OCI-LY3 (cell line): ENCODE measurements at regions not wholly inside any gene's neighbourhood (a gene's known extent, or its start where the extent isn't known, plus 50 kb on each side); places are given as distances from the start of the nearest gene placed in this dataset.
A peak's percentile ranks its signal among the peaks of the same experiment; 100 is the strongest.

Experiments
- EZH2phosphoT487 ChIP-seq: fragments of 200-600 bp; shearing (Covaris generic); IDR thresholded peaks from 2 replicates; pipeline ENCODE4 v1.6.1; 2018; ENCODE audit warnings: antibody characterized with exemption, mixed run types, low read depth
- TF ChIP-seq, protein P1 (sequence below): fragments of 200-600, 300-600 bp; sonication (generic); IDR thresholded peaks from 2 replicates; pipeline ENCODE4 v1.5.1; 2014; ENCODE audit warnings: antibody characterized with exemption, low read length, low read depth

DNA sequence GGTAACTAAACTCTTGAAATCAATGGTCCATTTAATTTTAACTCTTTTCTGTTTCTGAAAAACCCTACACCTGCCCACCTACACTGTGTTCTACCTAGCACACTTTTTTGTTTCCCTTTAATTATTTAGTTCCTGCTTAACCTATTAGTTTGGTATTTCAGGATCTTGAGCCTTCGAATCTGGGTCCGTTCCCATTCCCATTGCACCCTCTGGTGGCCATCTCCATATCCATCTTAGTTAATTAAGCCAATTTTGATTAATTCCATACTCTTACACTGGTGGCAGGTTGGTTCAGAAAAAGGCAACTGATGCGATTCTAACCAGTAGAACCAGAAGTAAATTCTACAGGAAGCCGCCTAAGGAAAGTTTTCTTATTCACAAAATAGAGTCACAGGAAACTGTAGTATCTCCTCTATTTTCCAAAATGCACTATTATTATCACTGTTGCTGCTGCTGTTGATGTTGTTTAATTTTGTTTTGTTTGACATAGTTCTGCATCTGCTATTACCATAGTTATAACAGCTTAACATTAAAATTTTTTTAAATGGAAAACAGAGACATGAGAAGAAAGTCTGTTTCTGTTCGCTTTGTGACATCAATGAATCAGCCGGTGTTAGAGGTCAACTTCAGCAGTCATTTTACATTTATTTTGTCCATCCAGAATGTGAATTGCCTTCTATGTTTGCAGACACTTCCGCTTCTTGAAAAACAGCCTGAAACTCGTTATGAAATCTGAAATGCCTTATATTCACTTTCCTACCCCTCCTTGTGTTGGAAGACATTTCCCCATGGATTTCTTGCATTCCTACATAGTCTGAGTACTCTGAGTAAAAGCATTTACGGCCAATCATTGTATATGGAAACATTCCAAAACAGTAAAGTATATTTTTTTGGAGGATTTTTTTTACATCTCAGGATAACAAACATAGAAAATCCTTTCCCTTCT, 115.5 kb upstream of the NCAM2 start:
- TF ChIP-seq, protein P1, sequence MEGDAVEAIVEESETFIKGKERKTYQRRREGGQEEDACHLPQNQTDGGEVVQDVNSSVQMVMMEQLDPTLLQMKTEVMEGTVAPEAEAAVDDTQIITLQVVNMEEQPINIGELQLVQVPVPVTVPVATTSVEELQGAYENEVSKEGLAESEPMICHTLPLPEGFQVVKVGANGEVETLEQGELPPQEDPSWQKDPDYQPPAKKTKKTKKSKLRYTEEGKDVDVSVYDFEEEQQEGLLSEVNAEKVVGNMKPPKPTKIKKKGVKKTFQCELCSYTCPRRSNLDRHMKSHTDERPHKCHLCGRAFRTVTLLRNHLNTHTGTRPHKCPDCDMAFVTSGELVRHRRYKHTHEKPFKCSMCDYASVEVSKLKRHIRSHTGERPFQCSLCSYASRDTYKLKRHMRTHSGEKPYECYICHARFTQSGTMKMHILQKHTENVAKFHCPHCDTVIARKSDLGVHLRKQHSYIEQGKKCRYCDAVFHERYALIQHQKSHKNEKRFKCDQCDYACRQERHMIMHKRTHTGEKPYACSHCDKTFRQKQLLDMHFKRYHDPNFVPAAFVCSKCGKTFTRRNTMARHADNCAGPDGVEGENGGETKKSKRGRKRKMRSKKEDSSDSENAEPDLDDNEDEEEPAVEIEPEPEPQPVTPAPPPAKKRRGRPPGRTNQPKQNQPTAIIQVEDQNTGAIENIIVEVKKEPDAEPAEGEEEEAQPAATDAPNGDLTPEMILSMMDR: peak; percentile 73
- TF ChIP-seq EZH2phosphoT487: no peak
